Coronary artery (tissue), 2 donors: ENCODE measurements at regions not wholly inside any gene's neighbourhood (a gene's known extent, or its start where the extent isn't known, plus 50 kb on each side); places are given as distances from the start of the nearest gene placed in this dataset.
"Not testable (repeated sequence)": the region's sequence is repeated elsewhere in the genome, so short reads cannot be mapped to it uniquely, and the experiment has no call there.

ENCODE experiments used
- DNase-seq: peaks from one replicate; pipeline ENCODE4 v3.0.0-alpha.2; 2017; ENCODE audit warnings: low spot score
- H3K27ac ChIP-seq, 2 donors: fragments of 200-600 bp; sonication (generic); one replicate each; pipeline ENCODE4 v1.5.1; 2016 to 2019
- H3K4me3 ChIP-seq: fragments of 200-600 bp; sonication (generic); 2 replicates; pipeline ENCODE4 v1.5.1; 2016; ENCODE audit warnings: mild to moderate bottlenecking, moderate library complexity
- TF ChIP-seq, protein P1 (sequence below): fragments of 200-600 bp; sonication (generic); IDR thresholded peaks from one replicate; pipeline ENCODE4 v1.5.1; 2019; ENCODE audit warnings: antibody characterized with exemption

DNA sequence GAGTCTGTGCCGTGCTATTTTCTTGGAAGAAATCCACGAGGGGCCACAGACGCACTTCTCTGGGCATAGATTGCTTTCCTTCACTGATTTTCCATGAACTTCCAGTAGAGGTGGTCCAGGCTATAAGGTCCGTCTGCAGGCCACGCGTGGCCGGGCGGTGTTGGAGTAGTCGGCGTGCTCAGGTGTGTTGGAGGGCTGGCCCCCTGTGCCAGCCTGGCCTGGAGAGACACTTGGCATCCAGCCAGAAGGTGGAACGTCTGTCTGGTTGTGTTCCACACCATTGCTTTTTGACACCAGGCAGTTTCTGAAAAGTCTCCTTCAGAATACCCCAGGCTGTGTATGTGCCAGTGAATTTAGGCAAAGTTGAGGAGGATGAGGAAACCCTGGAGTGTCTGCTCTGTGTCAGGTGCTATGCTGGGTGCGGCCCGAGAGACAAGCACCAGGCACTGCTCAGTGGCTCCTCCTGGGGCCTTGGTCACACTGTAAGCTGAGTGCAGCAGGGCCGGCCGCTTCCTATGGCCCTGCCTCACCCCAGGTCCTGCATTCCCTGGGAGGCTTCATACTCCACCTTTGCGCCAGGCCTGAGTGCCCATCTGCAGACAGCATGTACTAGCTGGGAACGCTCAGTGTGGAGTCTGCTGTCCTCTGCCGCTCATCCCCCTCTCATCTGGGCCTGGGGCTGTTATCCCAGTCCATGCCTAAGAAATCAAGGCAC, 52.1 kb upstream of the TAMM41 start:
- TF ChIP-seq, protein P1, sequence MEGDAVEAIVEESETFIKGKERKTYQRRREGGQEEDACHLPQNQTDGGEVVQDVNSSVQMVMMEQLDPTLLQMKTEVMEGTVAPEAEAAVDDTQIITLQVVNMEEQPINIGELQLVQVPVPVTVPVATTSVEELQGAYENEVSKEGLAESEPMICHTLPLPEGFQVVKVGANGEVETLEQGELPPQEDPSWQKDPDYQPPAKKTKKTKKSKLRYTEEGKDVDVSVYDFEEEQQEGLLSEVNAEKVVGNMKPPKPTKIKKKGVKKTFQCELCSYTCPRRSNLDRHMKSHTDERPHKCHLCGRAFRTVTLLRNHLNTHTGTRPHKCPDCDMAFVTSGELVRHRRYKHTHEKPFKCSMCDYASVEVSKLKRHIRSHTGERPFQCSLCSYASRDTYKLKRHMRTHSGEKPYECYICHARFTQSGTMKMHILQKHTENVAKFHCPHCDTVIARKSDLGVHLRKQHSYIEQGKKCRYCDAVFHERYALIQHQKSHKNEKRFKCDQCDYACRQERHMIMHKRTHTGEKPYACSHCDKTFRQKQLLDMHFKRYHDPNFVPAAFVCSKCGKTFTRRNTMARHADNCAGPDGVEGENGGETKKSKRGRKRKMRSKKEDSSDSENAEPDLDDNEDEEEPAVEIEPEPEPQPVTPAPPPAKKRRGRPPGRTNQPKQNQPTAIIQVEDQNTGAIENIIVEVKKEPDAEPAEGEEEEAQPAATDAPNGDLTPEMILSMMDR: no peak
- no peak for DNase-seq
- H3K4me3 ChIP-seq: no peak overlapping the region
- H3K27ac ChIP-seq: no peak overlapping the region

DNA sequence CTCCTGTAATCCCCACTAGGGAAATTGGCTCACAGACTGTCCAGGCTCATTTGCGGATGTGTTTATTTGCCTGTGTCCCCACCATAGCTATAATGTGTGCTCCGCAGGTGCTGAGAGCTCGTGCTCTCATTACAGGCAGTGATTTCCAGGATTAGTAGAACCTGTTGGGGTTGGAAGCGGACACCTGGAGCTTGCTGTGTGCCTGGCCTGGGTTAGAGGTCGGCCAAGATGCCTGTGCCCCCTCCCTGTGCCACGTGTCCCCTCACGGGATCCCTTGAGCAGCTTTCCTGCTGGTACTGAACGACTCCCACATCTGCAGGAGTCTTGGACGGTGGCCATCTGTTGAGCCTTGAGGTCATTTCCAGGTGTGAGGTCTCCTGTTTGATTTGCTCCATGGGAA, 52.7 kb upstream of the TAMM41 start:
- not testable (repeated sequence) for H3K27ac ChIP-seq, DNase-seq, H3K4me3 ChIP-seq

DNA sequence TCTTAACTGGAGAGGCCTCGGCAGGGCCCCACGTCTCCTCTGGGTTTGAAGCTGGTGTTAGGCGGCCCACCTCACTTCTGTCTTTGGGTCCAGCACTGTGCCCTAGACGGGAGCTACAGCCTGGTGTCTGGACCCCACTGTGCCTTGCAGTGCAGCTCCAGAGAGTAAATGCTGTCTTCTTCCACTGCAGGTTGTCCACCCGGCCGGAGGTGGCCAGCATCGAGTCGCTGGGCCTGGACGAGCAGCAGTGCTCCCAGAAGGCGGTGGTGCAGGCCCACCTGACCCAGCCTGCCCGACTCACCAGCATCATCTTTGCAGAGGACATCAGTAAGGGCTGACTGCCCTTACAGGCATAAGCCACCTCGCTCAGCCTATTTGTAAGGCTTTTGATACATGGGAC, 53.1 kb upstream of the TAMM41 start:
- Histone ChIP-seq H3K27ac (no peak overlapping the region), H3K4me3 (no peak overlapping the region)
- no peak for DNase-seq
- TF ChIP-seq, protein P1: no peak

DNA sequence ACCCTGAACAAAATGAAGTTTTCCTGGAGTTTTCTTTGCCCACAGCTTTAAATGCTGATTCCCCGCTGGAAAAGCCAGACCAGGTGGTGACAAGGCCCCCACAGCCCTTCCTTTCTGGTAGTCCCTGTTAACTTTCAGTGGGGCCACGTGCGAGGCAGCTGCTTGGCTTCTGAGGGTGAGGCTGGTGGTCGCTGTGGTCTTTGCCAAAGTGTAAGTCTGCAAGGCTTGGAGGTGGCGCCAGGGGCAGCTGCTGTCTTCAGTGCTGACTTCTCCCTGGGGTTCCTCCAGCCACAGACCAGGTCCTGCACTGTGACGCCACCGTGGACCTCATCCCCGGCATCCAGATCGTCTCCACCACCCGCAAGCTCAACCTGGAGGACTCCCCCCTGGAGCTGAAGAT, 54.1 kb upstream of the TAMM41 start:
- Histone ChIP-seq H3K27ac (no peak overlapping the region), H3K4me3 (no peak overlapping the region)
- TF ChIP-seq, protein P1: no peak
- DNase-seq: no peak

DNA sequence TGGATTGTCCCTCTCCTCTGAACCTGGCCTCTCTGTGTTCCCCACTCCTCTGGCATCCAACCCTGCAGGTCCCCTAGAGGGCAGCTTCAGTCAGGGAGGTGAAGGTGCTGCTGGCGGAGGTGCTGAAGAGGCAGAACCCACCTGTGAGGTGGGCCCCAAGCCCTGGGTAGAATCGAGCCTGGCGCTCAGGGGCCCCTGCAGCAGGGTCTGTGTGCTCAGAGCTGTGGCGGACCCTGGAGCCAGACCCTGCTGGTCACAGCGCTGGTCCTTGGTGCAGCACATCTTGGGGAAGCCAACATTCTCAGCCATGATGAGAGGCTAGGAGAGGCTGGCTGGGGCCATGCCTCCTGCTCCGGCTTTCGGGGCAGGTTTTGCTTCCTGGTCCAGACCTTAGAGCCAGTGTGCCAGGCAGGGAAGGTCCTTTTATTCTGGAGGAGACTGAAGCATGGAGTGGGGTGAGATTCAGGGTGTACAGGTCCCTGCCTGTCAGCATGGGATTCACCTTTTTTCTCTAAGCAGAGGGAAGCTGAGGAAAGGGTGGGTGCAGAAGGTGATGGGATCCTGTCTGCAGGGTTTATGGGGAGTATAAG, 54.7 kb upstream of the TAMM41 start:
- Histone ChIP-seq H3K4me3 (no peak overlapping the region), H3K27ac (no peak overlapping the region)
- no peak for DNase-seq
- TF ChIP-seq, protein P1: no peak

DNA sequence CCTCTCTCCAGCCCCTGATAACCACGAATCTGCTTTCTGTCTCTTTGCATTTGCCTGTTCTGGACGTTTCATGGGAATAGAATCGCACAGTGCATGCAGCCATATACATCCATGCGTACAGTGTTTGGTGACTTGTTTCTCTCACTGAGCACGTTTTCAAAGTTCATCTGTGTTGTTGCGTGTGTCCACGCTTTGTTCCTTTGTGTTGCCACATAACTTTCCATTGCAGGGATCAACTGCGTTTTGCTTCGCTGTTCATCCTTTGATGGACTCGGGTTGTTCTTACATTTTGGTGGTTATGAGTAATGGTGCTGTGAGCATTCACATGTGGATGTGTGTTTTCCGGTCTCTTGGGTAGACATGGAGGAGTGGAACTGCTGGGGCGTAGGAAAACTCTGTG, 56.4 kb upstream of the TAMM41 start:
- Histone ChIP-seq H3K4me3 (no peak overlapping the region), H3K27ac (no peak overlapping the region)
- DNase-seq: no peak
- TF ChIP-seq, protein P1: no peak

DNA sequence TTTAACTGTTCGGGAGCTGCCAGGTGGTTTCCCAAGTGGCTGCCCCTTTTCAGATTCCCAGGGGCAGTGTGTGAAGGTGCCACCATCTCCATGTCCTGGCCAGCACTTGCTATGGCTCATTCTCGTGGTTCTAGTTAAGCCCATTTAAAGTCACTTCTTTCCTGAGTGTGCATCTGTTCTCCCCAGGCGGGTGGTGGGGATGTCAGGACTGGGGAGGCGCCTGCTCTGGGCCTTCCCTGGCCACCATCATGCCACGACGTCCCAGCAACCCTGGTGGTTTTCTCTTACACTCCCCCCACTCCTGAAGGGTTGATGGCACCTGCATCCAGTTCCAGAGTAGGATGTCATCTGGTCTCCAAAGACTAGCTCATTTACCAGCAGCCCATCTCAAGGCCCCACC, 56.8 kb upstream of the TAMM41 start:
- Histone ChIP-seq H3K4me3 (no peak overlapping the region), H3K27ac (no peak overlapping the region)
- no peak for DNase-seq
- TF ChIP-seq, protein P1: no peak
